A673 (cell line): ENCODE measurements at regions not wholly inside any gene's neighbourhood (a gene's known extent, or its start where the extent isn't known, plus 50 kb on each side); places are given as distances from the start of the nearest gene placed in this dataset.
A peak's percentile ranks its signal among the peaks of the same experiment; 100 is the strongest.

Experiments
- CTCF ChIP-seq: fragments of 300-800, 200-600 bp; sonication (generic); conservative IDR thresholded peaks from 2 replicates; pipeline ENCODE4 v1.5.1; 2017; ENCODE audit warnings: low read depth, mild to moderate bottlenecking, antibody characterized with exemption, low read length, moderate library complexity, mixed read lengths
- EZH2 ChIP-seq: fragments of 200-600 bp; sonication (generic); IDR thresholded peaks from 2 replicates; pipeline ENCODE4 v1.6.1; 2017; ENCODE audit warnings: borderline replicate concordance, low read depth, mild to moderate bottlenecking, mixed read lengths, antibody characterized with exemption, low read length; ENCODE audit not compliant: poor library complexity, severe bottlenecking

DNA sequence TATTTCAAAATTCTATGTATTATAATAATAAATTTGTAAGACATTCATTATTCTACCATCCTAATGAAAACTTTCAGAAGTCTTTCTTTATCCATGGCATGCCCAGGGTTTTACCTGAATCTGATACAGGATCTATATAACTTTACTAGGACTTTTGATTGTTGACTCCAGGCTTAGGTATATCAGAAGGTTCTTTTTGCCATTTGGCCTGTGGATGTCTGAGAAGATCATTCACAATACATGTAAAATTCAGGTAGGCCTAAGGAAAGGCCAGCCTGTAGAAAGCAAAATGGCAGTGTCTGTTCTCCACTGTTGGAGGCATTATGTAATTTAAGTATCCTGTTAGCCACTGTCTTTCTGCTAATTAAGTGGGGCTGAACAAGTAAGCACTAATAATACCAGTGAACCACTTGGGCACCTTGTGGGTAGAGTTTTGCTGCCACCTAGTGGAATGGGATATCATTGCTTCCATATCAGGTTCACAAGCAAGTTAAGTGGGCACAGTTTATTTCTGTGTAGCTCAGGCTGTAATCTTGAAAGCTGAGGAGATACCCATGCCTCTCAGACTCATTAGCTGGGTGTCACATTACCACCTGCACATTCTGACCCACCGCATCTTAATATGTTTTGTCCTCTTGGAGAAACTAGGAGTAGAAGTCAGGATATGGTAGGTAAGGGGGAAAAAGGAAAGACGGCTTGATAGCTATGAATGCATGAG, 105.5 kb downstream of the SEPTIN7 start:
- TF ChIP-seq CTCF (peak; percentile 85), EZH2 (no peak)
